SK-N-SH treated with all-trans-retinoic acid at 6 μM for 48 hours (cell line): ENCODE measurements at regions not wholly inside any gene's neighbourhood (a gene's known extent, or its start where the extent isn't known, plus 50 kb on each side); places are given as distances from the start of the nearest gene placed in this dataset.

Experiments used
- CREB5 ChIP-seq: fragments of 250-450 bp; sonication (Bioruptor Pico); IDR thresholded peaks from 2 replicates; pipeline ENCODE4 v1.5.1; 2020; ENCODE audit warnings: low read depth, mild to moderate bottlenecking, moderate library complexity
- TF ChIP-seq, protein P1 (sequence below): fragments of 250-450 bp; sonication (Bioruptor Pico); IDR thresholded peaks from 2 replicates; pipeline ENCODE4 v1.8.0; 2020; ENCODE audit warnings: mild to moderate bottlenecking, moderate library complexity, borderline replicate concordance

- TF ChIP-seq, protein P1, sequence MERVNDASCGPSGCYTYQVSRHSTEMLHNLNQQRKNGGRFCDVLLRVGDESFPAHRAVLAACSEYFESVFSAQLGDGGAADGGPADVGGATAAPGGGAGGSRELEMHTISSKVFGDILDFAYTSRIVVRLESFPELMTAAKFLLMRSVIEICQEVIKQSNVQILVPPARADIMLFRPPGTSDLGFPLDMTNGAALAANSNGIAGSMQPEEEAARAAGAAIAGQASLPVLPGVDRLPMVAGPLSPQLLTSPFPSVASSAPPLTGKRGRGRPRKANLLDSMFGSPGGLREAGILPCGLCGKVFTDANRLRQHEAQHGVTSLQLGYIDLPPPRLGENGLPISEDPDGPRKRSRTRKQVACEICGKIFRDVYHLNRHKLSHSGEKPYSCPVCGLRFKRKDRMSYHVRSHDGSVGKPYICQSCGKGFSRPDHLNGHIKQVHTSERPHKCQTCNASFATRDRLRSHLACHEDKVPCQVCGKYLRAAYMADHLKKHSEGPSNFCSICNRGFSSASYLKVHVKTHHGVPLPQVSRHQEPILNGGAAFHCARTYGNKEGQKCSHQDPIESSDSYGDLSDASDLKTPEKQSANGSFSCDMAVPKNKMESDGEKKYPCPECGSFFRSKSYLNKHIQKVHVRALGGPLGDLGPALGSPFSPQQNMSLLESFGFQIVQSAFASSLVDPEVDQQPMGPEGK (CRISPR knock-in tag) = no peak
- no peak for TF ChIP-seq CREB5 (CRISPR knock-in tag)
Measured at GRCh38 chrX:25925946-25926345, 212.2 kb upstream of the MAGEB18 start.
